DOHH2 (cell line): ENCODE measurements at regions not wholly inside any gene's neighbourhood (a gene's known extent, or its start where the extent isn't known, plus 50 kb on each side); places are given as distances from the start of the nearest gene placed in this dataset.
"Not testable (repeated sequence)": the region's sequence is repeated elsewhere in the genome, so short reads cannot be mapped to it uniquely, and the experiment has no call there.

Source experiments
- CTCF ChIP-seq: fragments of 200-600 bp; sonication (generic); IDR thresholded peaks from one replicate; pipeline ENCODE4 v1.5.1; 2014; ENCODE audit warnings: antibody characterized with exemption, mild to moderate bottlenecking, low read depth, low read length; ENCODE audit not compliant: poor library complexity, severe bottlenecking
- EZH2phosphoT487 ChIP-seq: fragments of 200-600 bp; sonication (generic); IDR thresholded peaks from 2 replicates; pipeline ENCODE4 v1.6.1; 2017; ENCODE audit warnings: borderline replicate concordance, mild to moderate bottlenecking, antibody characterized with exemption, low read length, moderate library complexity, mixed read lengths

DNA sequence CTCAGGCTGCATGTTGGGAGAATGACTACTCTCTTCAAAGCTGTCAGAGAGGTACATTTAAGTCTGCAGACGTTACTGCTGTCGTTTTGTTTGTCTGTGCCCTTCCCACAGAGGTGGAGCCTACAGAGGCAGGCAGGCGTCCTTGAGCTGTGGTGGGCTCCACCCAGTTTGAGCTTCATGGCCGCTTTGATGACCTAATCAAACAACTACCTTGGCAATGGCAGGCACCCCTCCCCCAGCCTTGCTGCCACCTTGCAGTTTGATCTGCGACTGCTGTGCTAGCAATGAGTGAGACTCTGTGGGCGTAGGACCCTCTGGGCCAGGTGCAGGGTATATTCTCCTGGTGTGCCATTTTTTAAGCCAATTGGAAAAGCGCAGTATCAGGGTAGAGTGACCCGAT is 71.6 kb downstream of the UBQLN2 start:
- TF ChIP-seq CTCF, EZH2phosphoT487: not testable (repeated sequence)
